ENCODE measurements at regions not wholly inside any gene's neighbourhood (a gene's known extent, or its start where the extent isn't known, plus 50 kb on each side); places are given as distances from the start of the nearest gene placed in this dataset.

GRCh38 chr9:90400091-90400490 is 242.5 kb downstream of the DIRAS2 start:
- H3K36me3 ChIP-seq (ENCODE audit: control insufficient read depth, insufficient read depth, low read length) = no peaks in the 10 kb centered on the region
- peaks cover 5% of the 10 kb centered on the region for H3K4me1 ChIP-seq (ENCODE audit: control insufficient read depth, insufficient read depth, low read length)
- no peak overlapping the region for H3K9ac ChIP-seq (ENCODE audit: low read depth, low read length)
- no peak overlapping the region for H3K4me3 ChIP-seq (ENCODE audit: low read depth, low read length)
- H3K27me3 ChIP-seq (ENCODE audit: control insufficient read depth, insufficient read depth, low read length) = no peaks in the 10 kb centered on the region
- H3K9me3 ChIP-seq (ENCODE audit: control insufficient read depth, insufficient read depth, low read length) = no peaks in the 10 kb centered on the region

GRCh38 chr9:90408659-90409058 is 234.0 kb downstream of the DIRAS2 start:
- Histone ChIP-seq H3K36me3 (ENCODE audit: control insufficient read depth, insufficient read depth, low read length) (no peaks in the 10 kb centered on the region), H3K4me1 (ENCODE audit: control insufficient read depth, insufficient read depth, low read length) (peaks cover 18% of the 10 kb centered on the region), H3K9me3 (ENCODE audit: control insufficient read depth, insufficient read depth, low read length) (no peaks in the 10 kb centered on the region), H3K27me3 (ENCODE audit: control insufficient read depth, insufficient read depth, low read length) (no peaks in the 10 kb centered on the region), H3K4me3 (ENCODE audit: low read depth, low read length) (no peak overlapping the region), H3K9ac (ENCODE audit: low read depth, low read length) (no peak overlapping the region)

- Histone ChIP-seq H3K4me1 (ENCODE audit: control insufficient read depth, insufficient read depth, low read length) (peaks cover 15% of the 10 kb centered on the region), H3K9me3 (ENCODE audit: control insufficient read depth, insufficient read depth, low read length) (no peaks in the 10 kb centered on the region), H3K4me3 (ENCODE audit: low read depth, low read length) (no peak overlapping the region), H3K36me3 (ENCODE audit: control insufficient read depth, insufficient read depth, low read length) (peaks cover 7% of the 10 kb centered on the region), H3K9ac (ENCODE audit: low read depth, low read length) (no peak overlapping the region), H3K27me3 (ENCODE audit: control insufficient read depth, insufficient read depth, low read length) (no peaks in the 10 kb centered on the region)
Observed at GRCh38 chr9:90419221-90419851, 223.3 kb downstream of the DIRAS2 start.

- H3K9me3 ChIP-seq (ENCODE audit: control insufficient read depth, insufficient read depth, low read length) = no peaks in the 10 kb centered on the region
- H3K9ac ChIP-seq (ENCODE audit: low read depth, low read length) = no peak overlapping the region
Observed at GRCh38 chr9:90420211-90420610, 222.4 kb downstream of the DIRAS2 start.

GRCh38 chr9:90420768-90421513 is 221.7 kb downstream of the DIRAS2 start:
- Histone ChIP-seq H3K9ac (ENCODE audit: low read depth, low read length) (no peak overlapping the region), H3K36me3 (ENCODE audit: control insufficient read depth, insufficient read depth, low read length) (peaks cover 7% of the 10 kb centered on the region), H3K4me3 (ENCODE audit: low read depth, low read length) (no peak overlapping the region), H3K4me1 (ENCODE audit: control insufficient read depth, insufficient read depth, low read length) (peaks cover 15% of the 10 kb centered on the region), H3K27me3 (ENCODE audit: control insufficient read depth, insufficient read depth, low read length) (no peaks in the 10 kb centered on the region), H3K9me3 (ENCODE audit: control insufficient read depth, insufficient read depth, low read length) (no peaks in the 10 kb centered on the region)

More at GRCh38 chr9:90420211-90420610, 222.4 kb downstream of the DIRAS2 start:
- Histone ChIP-seq H3K27me3 (ENCODE audit: control insufficient read depth, insufficient read depth, low read length) (no peaks in the 10 kb centered on the region), H3K4me3 (ENCODE audit: low read depth, low read length) (no peak overlapping the region), H3K36me3 (ENCODE audit: control insufficient read depth, insufficient read depth, low read length) (peaks cover 7% of the 10 kb centered on the region), H3K4me1 (ENCODE audit: control insufficient read depth, insufficient read depth, low read length) (peaks cover 15% of the 10 kb centered on the region)

- H3K9me3 ChIP-seq (ENCODE audit: control insufficient read depth, insufficient read depth, low read length) = no peaks in the 10 kb centered on the region
- no peak overlapping the region for H3K4me3 ChIP-seq (ENCODE audit: low read depth, low read length)
- H3K27me3 ChIP-seq (ENCODE audit: control insufficient read depth, insufficient read depth, low read length) = no peaks in the 10 kb centered on the region
- H3K4me1 ChIP-seq (ENCODE audit: control insufficient read depth, insufficient read depth, low read length) = peaks cover 15% of the 10 kb centered on the region
- peaks cover 7% of the 10 kb centered on the region for H3K36me3 ChIP-seq (ENCODE audit: control insufficient read depth, insufficient read depth, low read length)
- no peak overlapping the region for H3K9ac ChIP-seq (ENCODE audit: low read depth, low read length)
Observed at GRCh38 chr9:90421786-90422185, 220.8 kb downstream of the DIRAS2 start.

- Histone ChIP-seq H3K4me3 (ENCODE audit: low read depth, low read length) (no peak overlapping the region), H3K9me3 (ENCODE audit: control insufficient read depth, insufficient read depth, low read length) (no peaks in the 10 kb centered on the region), H3K9ac (ENCODE audit: low read depth, low read length) (no peak overlapping the region), H3K36me3 (ENCODE audit: control insufficient read depth, insufficient read depth, low read length) (peaks cover 7% of the 10 kb centered on the region), H3K4me1 (ENCODE audit: control insufficient read depth, insufficient read depth, low read length) (peaks cover 9% of the 10 kb centered on the region), H3K27me3 (ENCODE audit: control insufficient read depth, insufficient read depth, low read length) (no peaks in the 10 kb centered on the region)
Observed at GRCh38 chr9:90423661-90424193, 218.9 kb downstream of the DIRAS2 start.

- Histone ChIP-seq H3K4me1 (ENCODE audit: control insufficient read depth, insufficient read depth, low read length) (peaks cover 7% of the 10 kb centered on the region), H3K36me3 (ENCODE audit: control insufficient read depth, insufficient read depth, low read length) (peaks cover 3% of the 10 kb centered on the region), H3K9me3 (ENCODE audit: control insufficient read depth, insufficient read depth, low read length) (no peaks in the 10 kb centered on the region), H3K4me3 (ENCODE audit: low read depth, low read length) (no peak overlapping the region), H3K9ac (ENCODE audit: low read depth, low read length) (no peak overlapping the region), H3K27me3 (ENCODE audit: control insufficient read depth, insufficient read depth, low read length) (no peaks in the 10 kb centered on the region)
Observed at GRCh38 chr9:90428517-90428916, 214.1 kb downstream of the DIRAS2 start.

GRCh38 chr9:90432951-90433350 is 209.7 kb downstream of the DIRAS2 start:
- Histone ChIP-seq H3K9ac (ENCODE audit: low read depth, low read length) (peak overlapping the region; percentile 5), H3K4me1 (ENCODE audit: control insufficient read depth, insufficient read depth, low read length) (peaks cover 16% of the 10 kb centered on the region), H3K9me3 (ENCODE audit: control insufficient read depth, insufficient read depth, low read length) (no peaks in the 10 kb centered on the region), H3K4me3 (ENCODE audit: low read depth, low read length) (peak overlapping the region; percentile 58), H3K36me3 (ENCODE audit: control insufficient read depth, insufficient read depth, low read length) (no peaks in the 10 kb centered on the region), H3K27me3 (ENCODE audit: control insufficient read depth, insufficient read depth, low read length) (peaks cover 18% of the 10 kb centered on the region)

- Histone ChIP-seq H3K9ac (ENCODE audit: low read depth, low read length) (peak overlapping the region; percentile 5), H3K4me1 (ENCODE audit: control insufficient read depth, insufficient read depth, low read length) (peaks cover 16% of the 10 kb centered on the region), H3K4me3 (ENCODE audit: low read depth, low read length) (peak overlapping the region; percentile 58), H3K27me3 (ENCODE audit: control insufficient read depth, insufficient read depth, low read length) (peaks cover 18% of the 10 kb centered on the region), H3K36me3 (ENCODE audit: control insufficient read depth, insufficient read depth, low read length) (no peaks in the 10 kb centered on the region), H3K9me3 (ENCODE audit: control insufficient read depth, insufficient read depth, low read length) (no peaks in the 10 kb centered on the region)
Observed at GRCh38 chr9:90433398-90433941, 209.2 kb downstream of the DIRAS2 start.

GRCh38 chr9:90441814-90442213 is 200.8 kb downstream of the DIRAS2 start:
- Histone ChIP-seq H3K9ac (ENCODE audit: low read depth, low read length) (no peak overlapping the region), H3K27me3 (ENCODE audit: control insufficient read depth, insufficient read depth, low read length) (no peaks in the 10 kb centered on the region), H3K36me3 (ENCODE audit: control insufficient read depth, insufficient read depth, low read length) (no peaks in the 10 kb centered on the region), H3K4me1 (ENCODE audit: control insufficient read depth, insufficient read depth, low read length) (peaks cover 12% of the 10 kb centered on the region), H3K4me3 (ENCODE audit: low read depth, low read length) (no peak overlapping the region), H3K9me3 (ENCODE audit: control insufficient read depth, insufficient read depth, low read length) (no peaks in the 10 kb centered on the region)

GRCh38 chr9:90442723-90443122 is 199.9 kb downstream of the DIRAS2 start:
- Histone ChIP-seq H3K4me3 (ENCODE audit: low read depth, low read length) (no peak overlapping the region), H3K4me1 (ENCODE audit: control insufficient read depth, insufficient read depth, low read length) (peaks cover 12% of the 10 kb centered on the region)

More at GRCh38 chr9:90442723-90443122, 199.9 kb downstream of the DIRAS2 start:
- no peaks in the 10 kb centered on the region for H3K27me3 ChIP-seq (ENCODE audit: control insufficient read depth, insufficient read depth, low read length)
- no peaks in the 10 kb centered on the region for H3K9me3 ChIP-seq (ENCODE audit: control insufficient read depth, insufficient read depth, low read length)
- H3K36me3 ChIP-seq (ENCODE audit: control insufficient read depth, insufficient read depth, low read length) = no peaks in the 10 kb centered on the region
- H3K9ac ChIP-seq (ENCODE audit: low read depth, low read length) = no peak overlapping the region
